CD4-positive, alpha-beta memory T cell (primary cell): ENCODE measurements at regions not wholly inside any gene's neighbourhood (a gene's known extent, or its start where the extent isn't known, plus 50 kb on each side); places are given as distances from the start of the nearest gene placed in this dataset.
A peak's percentile ranks its signal among the peaks of the same experiment; 100 is the strongest.
"Not testable (repeated sequence)": the region's sequence is repeated elsewhere in the genome, so short reads cannot be mapped to it uniquely, and the experiment has no call there.

Source experiments
- CTCF ChIA-PET: fragments of 350-600 bp; sonication (Branson Sonifier 250); formaldehyde crosslinking; loops from one replicate; lab custom pipeline; 2021; ENCODE audit warnings: inconsistent platforms; ENCODE audit not compliant: partially characterized antibody; lab: Charles Lee
- POLR2A ChIA-PET: fragments of 350-600 bp; sonication (Branson Sonifier 250); formaldehyde crosslinking; loops from one replicate; lab custom pipeline; 2021; ENCODE audit not compliant: partially characterized antibody; lab: Charles Lee
- DNase-seq, 5 donors: peaks; one replicate each; pipeline versions ENCODE4 v3.0.0 to v3.0.0-alpha.2; 2020 to 2022; ENCODE audit warnings: mixed read lengths in 1 of 5
- H3K27ac ChIP-seq: one replicate; pipeline ENCODE4 v1.7.0; 2013; ENCODE audit warnings: low read depth, low read length
- H3K27me3 ChIP-seq: 2 replicates; pipeline ENCODE4 v1.7.0; 2013; ENCODE audit warnings: mild to moderate bottlenecking, low read length, moderate library complexity; ENCODE audit not compliant: insufficient read depth
- H3K36me3 ChIP-seq: 2 replicates; pipeline ENCODE4 v1.7.0; 2013; ENCODE audit warnings: mild to moderate bottlenecking, low read length, moderate library complexity; ENCODE audit not compliant: insufficient read depth
- H3K4me1 ChIP-seq: 2 replicates; pipeline ENCODE4 v1.7.0; 2013; ENCODE audit warnings: mild to moderate bottlenecking, low read length, moderate library complexity; ENCODE audit not compliant: insufficient read depth
- H3K4me3 ChIP-seq, 2 donors: one replicate each; pipeline ENCODE4 v1.7.0; 2013; ENCODE audit warnings: low read length in 2 of 2, mild to moderate bottlenecking in 1 of 2
- H3K9me3 ChIP-seq, 2 donors: one replicate each; pipeline ENCODE4 v1.7.0; 2013; ENCODE audit warnings: low read length in 2 of 2, control low read depth in 1 of 2; ENCODE audit not compliant: control insufficient read depth in 1 of 2
- H3K27ac Mint-ChIP-seq, 7 donors: one replicate each; pipeline ENCODE4 v1.8.0; 2020 to 2021; ENCODE audit warnings: mixed read lengths in 7 of 7, mild to moderate bottlenecking in 6 of 7, inconsistent platforms in 3 of 7, moderate library complexity in 3 of 7
- H3K27me3 Mint-ChIP-seq, 2 donors: one replicate each; pipeline ENCODE4 v1.8.0; 2020 to 2021; ENCODE audit warnings: mixed read lengths in 2 of 2
- H3K36me3 Mint-ChIP-seq, 2 donors: one replicate each; pipeline ENCODE4 v1.8.0; 2020 to 2021; ENCODE audit warnings: mixed read lengths in 2 of 2, inconsistent platforms in 1 of 2, mild to moderate bottlenecking in 1 of 2
- H3K4me1 Mint-ChIP-seq, 4 donors: one replicate each; pipeline ENCODE4 v1.8.0; 2020 to 2021; ENCODE audit warnings: mixed read lengths in 4 of 4, mild to moderate bottlenecking in 1 of 4
- H3K4me3 Mint-ChIP-seq, 8 donors: one replicate each; pipeline ENCODE4 v1.8.0; 2020 to 2021; ENCODE audit warnings: mixed read lengths in 8 of 8, mild to moderate bottlenecking in 7 of 8, moderate library complexity in 6 of 8, inconsistent platforms in 3 of 8
- H3K9me3 Mint-ChIP-seq, 8 donors: one replicate each; pipeline ENCODE4 v1.8.0; 2020 to 2021; ENCODE audit warnings: mixed read lengths in 8 of 8, mild to moderate bottlenecking in 5 of 8, inconsistent platforms in 3 of 8, moderate library complexity in 1 of 8
- intact Hi-C: fragments of 100-400 bp; cut with micrococcal nuclease; formaldehyde crosslinking; loops from one replicate; pipeline ENCODE4 v1.15.1; 2023

DNA sequence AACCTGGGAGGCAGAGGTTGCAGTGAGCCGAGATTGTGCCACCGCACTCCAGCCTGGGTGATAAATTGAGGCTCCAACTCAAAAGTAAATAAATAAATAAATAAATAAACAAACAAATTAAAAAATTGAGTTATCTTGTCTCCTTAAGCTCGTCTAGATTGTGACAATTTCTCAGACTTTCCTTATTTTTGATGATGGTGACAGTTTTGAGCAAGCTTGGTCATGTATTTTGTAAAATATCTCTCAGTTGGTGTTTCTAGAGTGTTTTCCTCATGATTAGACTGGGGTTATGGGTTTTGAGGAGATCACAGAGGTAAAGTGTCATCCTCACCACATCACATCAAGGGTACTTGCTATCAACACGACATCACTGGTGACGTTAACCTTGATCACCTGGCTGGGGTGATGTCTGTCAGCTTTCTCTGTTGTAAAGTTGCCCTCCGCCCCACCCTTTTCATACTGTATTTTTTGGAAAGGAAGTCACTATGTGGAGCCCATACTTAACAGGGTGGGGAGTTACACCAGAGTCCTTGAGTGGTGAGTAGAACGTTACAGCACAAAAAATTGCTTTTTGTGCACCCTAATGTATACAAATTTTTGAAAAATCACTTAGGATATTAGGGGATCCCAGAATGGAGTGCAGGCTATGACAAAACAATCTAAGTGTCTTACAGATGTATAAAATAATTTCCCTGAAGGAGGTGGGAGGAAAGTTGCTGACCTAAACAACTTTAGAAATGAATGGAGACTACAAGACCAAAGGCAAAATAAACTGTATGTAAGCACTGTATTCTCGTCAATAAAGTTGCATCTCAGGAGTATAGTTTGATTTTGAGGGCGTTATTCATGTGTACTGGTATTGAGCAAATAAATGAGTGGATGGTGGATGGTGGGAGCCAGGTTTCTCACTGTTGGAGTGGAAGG, 116.4 kb upstream of the SGK1 start:
- intact Hi-C loops: loop anchor here (10.0 kb wide), 1 partner anchor 159 kb away; no protein-coding TSS in a partner anchor
- H3K4me3 ChIP-seq: no peak overlapping the region
- ChIA-PET CTCF (interaction anchor here (0.6 kb wide), 1 partner anchor 34 kb away, joined by 4 read pairs; no protein-coding TSS in a partner anchor), POLR2A (no interaction called here)
- H3K27me3 Mint-ChIP-seq: no peaks in the 10 kb centered on the region
- peak overlapping the region in 2 of 7 donors; percentile 2 to 13 for H3K27ac Mint-ChIP-seq
- no peak for DNase-seq
- H3K36me3 Mint-ChIP-seq: no peaks in the 10 kb centered on the region
- no peaks in the 10 kb centered on the region for H3K27me3 ChIP-seq
- no peaks in the 10 kb centered on the region for H3K36me3 ChIP-seq
- no peak overlapping the region for H3K27ac ChIP-seq
- no peaks in the 10 kb centered on the region for H3K9me3 Mint-ChIP-seq
- peaks cover 23% of the 10 kb centered on the region for H3K4me1 ChIP-seq
- H3K4me1 Mint-ChIP-seq: peaks cover 18 to 20% (median 19%) of the 10 kb centered on the region in 4 donors
- H3K4me3 Mint-ChIP-seq: peak overlapping the region in 1 of 8 donors; percentile 2
- H3K9me3 ChIP-seq: no peaks in the 10 kb centered on the region

DNA sequence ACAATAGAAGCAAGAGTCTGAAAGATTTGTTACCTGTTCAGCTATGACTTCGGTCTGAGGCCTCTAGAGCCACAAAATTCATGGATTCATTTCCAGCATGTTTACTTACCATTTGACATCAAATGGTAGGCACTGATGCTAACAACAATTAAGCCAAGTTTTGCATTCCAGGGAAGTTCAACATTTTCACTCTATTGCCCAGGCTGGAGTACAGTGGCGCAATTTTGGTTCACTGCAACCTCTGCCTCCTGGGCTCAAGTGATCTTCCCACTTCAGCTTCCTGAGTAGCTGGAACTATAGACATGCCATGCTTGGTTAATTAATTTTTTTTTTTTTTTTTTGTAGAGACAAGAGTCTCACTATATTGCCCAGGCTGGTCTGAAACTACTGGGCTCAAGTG, 114.1 kb upstream of the SGK1 start:
- intact Hi-C loops: loop anchor here (10.0 kb wide), 1 partner anchor 157 kb away; no protein-coding TSS in a partner anchor
- ChIA-PET POLR2A (no interaction called here), CTCF (no interaction called here)
- Histone ChIP-seq H3K27me3 (no peaks in the 10 kb centered on the region), H3K9me3 (no peaks in the 10 kb centered on the region), H3K4me1 (peaks cover 16% of the 10 kb centered on the region), H3K4me3 (no peak overlapping the region), H3K27ac (no peak overlapping the region), H3K36me3 (no peaks in the 10 kb centered on the region)
- no peaks in the 10 kb centered on the region for H3K36me3 Mint-ChIP-seq
- DNase-seq: no peak
- H3K27ac Mint-ChIP-seq: no peak overlapping the region
- no peak overlapping the region for H3K4me3 Mint-ChIP-seq
- peaks cover 13% of the 10 kb centered on the region in 4 donors for H3K4me1 Mint-ChIP-seq
- H3K9me3 Mint-ChIP-seq: peaks cover 0 to 2% (median 0%) of the 10 kb centered on the region in 8 donors
- no peaks in the 10 kb centered on the region for H3K27me3 Mint-ChIP-seq

DNA sequence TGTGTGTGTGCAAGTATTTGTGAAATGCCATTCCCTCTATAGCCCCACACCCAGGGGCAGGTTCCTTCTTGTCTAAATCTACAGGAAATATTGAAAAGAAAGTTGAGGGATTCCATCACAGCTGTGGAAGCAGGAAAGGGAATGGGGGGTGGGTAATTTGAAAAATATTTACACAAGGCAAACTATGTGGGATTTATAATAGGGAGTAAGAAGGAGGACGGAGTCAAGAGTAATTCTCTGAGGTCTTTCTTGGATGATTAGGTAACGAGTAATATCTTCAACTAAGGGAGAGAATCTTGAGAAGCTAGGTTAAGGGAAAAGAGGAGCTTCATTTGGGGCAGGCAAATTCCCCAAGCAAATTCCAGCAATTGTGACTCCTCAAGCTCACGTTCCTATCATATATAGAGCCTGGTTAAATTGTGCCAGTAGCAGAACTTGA, 113.5 kb upstream of the SGK1 start:
- H3K27me3 Mint-ChIP-seq: no peaks in the 10 kb centered on the region
- POLR2A ChIA-PET: no interaction called here

DNA sequence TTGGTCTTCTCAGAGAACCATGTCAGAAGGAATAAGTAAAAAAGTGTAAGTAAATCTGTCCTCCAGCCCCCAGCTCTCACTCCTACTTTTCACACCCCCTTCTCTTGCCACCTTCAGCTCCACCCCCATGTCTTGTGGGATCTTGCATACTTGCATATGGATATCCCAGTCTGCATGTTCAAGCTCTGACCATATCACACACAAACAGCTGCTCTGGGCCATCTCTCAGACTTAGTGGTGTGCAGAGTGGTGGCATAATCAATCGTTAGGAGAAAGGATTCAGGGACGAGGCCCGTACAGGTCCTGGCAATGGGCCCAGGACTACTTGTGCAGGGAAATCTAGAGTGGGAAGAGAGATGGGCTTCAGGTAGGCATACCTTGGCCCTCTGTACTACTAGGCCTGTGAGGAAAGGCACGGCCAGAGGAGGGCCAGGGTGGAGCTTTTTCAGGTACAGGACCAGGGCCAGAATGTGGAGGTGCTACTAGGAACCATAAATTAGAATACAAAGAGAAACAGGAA, 112.0 kb upstream of the SGK1 start:
- Mint-ChIP-seq H3K27me3 (no peaks in the 10 kb centered on the region), H3K36me3 (no peaks in the 10 kb centered on the region), H3K4me1 (peaks cover 2 to 5% (median 4%) of the 10 kb centered on the region in 4 donors), H3K27ac (no peak overlapping the region), H3K9me3 (peaks cover 0 to 2% (median 0%) of the 10 kb centered on the region in 8 donors), H3K4me3 (no peak overlapping the region)
- CTCF ChIA-PET: no interaction called here
- H3K9me3 ChIP-seq: no peaks in the 10 kb centered on the region
- no peak for DNase-seq
- H3K4me3 ChIP-seq: no peak overlapping the region
- H3K4me1 ChIP-seq: no peaks in the 10 kb centered on the region
- H3K36me3 ChIP-seq: no peaks in the 10 kb centered on the region
- intact Hi-C loops: loop anchor here (10.0 kb wide), 1 partner anchor 155 kb away; no protein-coding TSS in a partner anchor
- H3K27me3 ChIP-seq: no peaks in the 10 kb centered on the region
- POLR2A ChIA-PET: no interaction called here
- H3K27ac ChIP-seq: no peak overlapping the region

More for the DNA sequence above, 113.5 kb upstream of the SGK1 start:
- no peak for DNase-seq
- Histone ChIP-seq H3K4me1 (peaks cover 10% of the 10 kb centered on the region), H3K27me3 (no peaks in the 10 kb centered on the region), H3K36me3 (no peaks in the 10 kb centered on the region), H3K27ac (no peak overlapping the region), H3K9me3 (no peaks in the 10 kb centered on the region), H3K4me3 (no peak overlapping the region)
- Mint-ChIP-seq H3K4me1 (peaks cover 7 to 11% (median 10%) of the 10 kb centered on the region in 4 donors), H3K36me3 (no peaks in the 10 kb centered on the region), H3K4me3 (no peak overlapping the region), H3K27ac (no peak overlapping the region), H3K9me3 (peaks cover 0 to 2% (median 0%) of the 10 kb centered on the region in 8 donors)
- CTCF ChIA-PET: no interaction called here
- intact Hi-C loops: loop anchor here (10.0 kb wide), 1 partner anchor 157 kb away; no protein-coding TSS in a partner anchor

DNA sequence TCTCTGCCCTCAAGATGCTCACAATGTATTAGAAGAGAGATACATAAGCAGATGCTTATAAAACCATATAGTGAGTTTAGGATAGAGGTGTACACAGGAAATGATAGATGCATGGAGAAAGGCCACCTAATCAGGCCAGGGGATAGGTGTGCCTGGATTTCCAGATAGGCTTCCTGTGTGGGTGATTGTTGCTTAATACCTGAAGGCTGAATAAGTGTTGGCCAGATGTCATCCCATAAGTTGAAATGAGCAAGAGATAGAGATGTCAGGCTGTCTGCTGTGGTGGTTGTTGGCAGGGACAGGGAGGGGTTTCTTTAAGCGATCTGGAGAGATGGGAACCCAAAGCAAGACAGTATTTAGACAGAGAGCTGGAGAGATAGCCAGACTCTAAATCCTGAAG, 109.8 kb upstream of the SGK1 start:
- no peaks in the 10 kb centered on the region for H3K27me3 Mint-ChIP-seq
- Histone ChIP-seq H3K36me3 (no peaks in the 10 kb centered on the region), H3K27ac (no peak overlapping the region), H3K27me3 (no peaks in the 10 kb centered on the region), H3K4me3 (no peak overlapping the region), H3K4me1 (no peaks in the 10 kb centered on the region), H3K9me3 (no peaks in the 10 kb centered on the region)
- H3K4me1 Mint-ChIP-seq: peaks cover 2 to 5% (median 4%) of the 10 kb centered on the region in 4 donors
- no peak overlapping the region for H3K27ac Mint-ChIP-seq
- no peaks in the 10 kb centered on the region for H3K36me3 Mint-ChIP-seq
- ChIA-PET POLR2A (no interaction called here), CTCF (no interaction called here)
- intact Hi-C loops: no loop called here
- peaks cover 0 to 2% (median 0%) of the 10 kb centered on the region in 8 donors for H3K9me3 Mint-ChIP-seq
- no peak overlapping the region for H3K4me3 Mint-ChIP-seq
- no peak for DNase-seq

DNA sequence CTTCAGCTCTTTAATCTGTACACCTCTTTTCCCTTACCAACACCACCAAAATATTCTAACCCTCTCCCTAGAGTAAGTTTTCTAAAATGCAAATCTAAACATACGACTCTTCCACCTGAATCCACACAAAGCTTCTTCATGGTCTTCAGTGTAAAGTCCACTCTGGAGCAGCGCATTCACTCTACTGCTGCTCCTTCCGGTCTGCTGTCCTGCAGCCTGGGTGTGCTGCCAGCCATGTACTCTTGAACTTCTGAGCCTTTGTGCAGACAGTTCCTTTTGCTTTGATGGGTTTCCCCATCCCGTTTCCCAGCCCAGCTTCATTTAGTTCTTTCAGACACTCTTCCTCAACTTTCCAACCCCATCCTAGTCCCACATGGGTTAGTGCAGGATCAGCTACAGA, 108.7 kb upstream of the SGK1 start:
- DNase-seq: no peak
- H3K36me3 Mint-ChIP-seq: no peaks in the 10 kb centered on the region
- H3K4me1 Mint-ChIP-seq: peaks cover 2 to 5% (median 4%) of the 10 kb centered on the region in 4 donors
- peaks cover 0 to 2% (median 0%) of the 10 kb centered on the region in 8 donors for H3K9me3 Mint-ChIP-seq
- Histone ChIP-seq H3K4me1 (no peaks in the 10 kb centered on the region), H3K9me3 (no peaks in the 10 kb centered on the region), H3K36me3 (no peaks in the 10 kb centered on the region), H3K4me3 (no peak overlapping the region), H3K27me3 (no peaks in the 10 kb centered on the region), H3K27ac (no peak overlapping the region)
- intact Hi-C loops: no loop called here
- POLR2A ChIA-PET: no interaction called here
- CTCF ChIA-PET: no interaction called here
- H3K27ac Mint-ChIP-seq: no peak overlapping the region
- no peak overlapping the region for H3K4me3 Mint-ChIP-seq
- no peaks in the 10 kb centered on the region for H3K27me3 Mint-ChIP-seq

DNA sequence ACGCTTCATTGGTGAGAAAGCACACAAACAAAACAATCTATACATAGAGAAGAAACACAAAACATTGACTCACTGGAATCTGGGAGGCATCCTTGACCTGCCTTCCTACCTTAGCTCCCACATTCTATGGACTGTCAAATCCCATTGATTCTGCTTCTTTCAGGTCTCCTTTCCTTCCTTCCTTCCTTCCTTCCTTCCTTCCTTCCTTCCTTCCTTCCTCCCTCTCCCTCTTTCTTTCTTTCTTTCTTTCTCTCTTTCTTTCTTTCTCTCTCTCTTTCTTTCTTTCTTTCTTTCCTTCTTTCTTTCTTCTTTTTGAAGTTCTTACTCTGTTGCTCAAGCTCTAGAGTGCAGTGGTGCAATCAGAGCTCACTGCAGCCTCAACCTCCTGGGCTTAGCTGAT, 108.0 kb upstream of the SGK1 start:
- H3K27ac ChIP-seq, intact Hi-C loops, H3K4me1 ChIP-seq, H3K27me3 Mint-ChIP-seq, H3K4me3 ChIP-seq, H3K36me3 ChIP-seq, DNase-seq, POLR2A ChIA-PET, H3K4me3 Mint-ChIP-seq, H3K9me3 ChIP-seq, H3K4me1 Mint-ChIP-seq, H3K36me3 Mint-ChIP-seq, H3K27me3 ChIP-seq, H3K9me3 Mint-ChIP-seq, CTCF ChIA-PET: not testable (repeated sequence)
- H3K27ac Mint-ChIP-seq: peak overlapping the region in 1 of 7 donors; percentile 47
